GM04503 (cell line): ENCODE measurements at regions not wholly inside any gene's neighbourhood (a gene's known extent, or its start where the extent isn't known, plus 50 kb on each side); places are given as distances from the start of the nearest gene placed in this dataset.

ENCODE experiments used
- DNase-seq: peaks from one replicate; pipeline ENCODE4 v3.0.0-alpha.2; 2012; ENCODE audit warnings: low read depth

GRCh38 chr16:6375465-6376075 lies 957.1 kb upstream of the RBFOX1 start:
- DNase-seq, result no peak

GRCh38 chr16:6374821-6375220 lies 957.8 kb upstream of the RBFOX1 start:
- DNase-seq, result no peak

GRCh38 chr16:6364846-6365245 lies 967.8 kb upstream of the RBFOX1 start:
- no peak for DNase-seq

DNA sequence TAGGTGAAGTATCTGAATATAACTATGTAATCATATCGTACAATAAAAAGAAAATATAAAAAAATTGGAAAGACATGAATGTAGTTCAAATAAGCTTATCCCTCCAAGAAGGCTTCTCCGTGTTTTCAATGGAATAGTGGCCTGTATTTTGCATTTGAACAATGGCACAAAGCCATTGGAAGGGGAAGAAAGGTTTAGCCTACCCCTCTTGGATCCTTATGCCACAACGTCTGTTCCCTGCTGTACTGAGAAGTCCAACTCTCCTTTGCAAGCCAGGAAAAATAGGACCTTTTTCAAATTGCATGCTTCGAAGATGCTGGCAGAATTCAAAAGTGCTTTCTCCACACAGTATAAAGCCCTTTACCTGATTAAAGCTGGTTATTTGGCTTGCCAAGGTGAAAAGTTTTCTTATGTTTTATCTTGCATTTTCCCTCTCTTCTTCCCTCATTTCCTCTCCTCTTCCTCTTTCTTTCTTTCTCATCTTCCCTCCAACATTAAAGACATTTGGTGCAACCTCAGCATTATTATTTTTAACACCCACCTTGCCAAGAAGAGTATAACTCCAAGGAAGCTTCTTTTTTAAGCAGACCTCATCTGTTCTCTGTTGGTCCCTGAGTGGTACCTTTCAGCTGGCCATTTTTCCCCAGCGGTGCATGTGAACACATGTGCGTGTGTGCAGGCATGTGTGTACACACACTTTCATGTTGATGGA lies 968.6 kb upstream of the RBFOX1 start:
- DNase-seq, result no peak

- no peak for DNase-seq
Measured at GRCh38 chr16:6363396-6363795, 969.2 kb upstream of the RBFOX1 start.

- no peak for DNase-seq
Measured at GRCh38 chr16:6362321-6362720, 970.3 kb upstream of the RBFOX1 start.

DNA sequence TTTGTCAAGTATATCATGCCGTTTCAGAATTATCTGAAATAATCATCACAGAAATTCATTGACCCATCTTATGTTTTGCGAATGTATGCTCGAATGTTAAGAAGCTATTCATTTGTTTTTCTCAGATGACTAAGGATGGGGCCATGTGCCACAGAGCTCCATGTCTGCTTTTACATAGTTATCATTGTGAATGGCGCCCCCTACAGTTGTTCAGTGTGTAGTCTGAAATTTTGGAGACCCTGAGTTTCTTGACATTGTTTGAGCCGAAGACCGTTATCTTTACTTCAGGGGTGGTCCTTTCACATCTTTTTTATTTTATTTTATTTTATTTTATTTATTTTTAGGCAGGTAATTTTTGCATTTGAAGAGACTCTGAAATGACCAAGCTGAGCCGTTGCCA lies 972.0 kb upstream of the RBFOX1 start:
- no peak for DNase-seq

GRCh38 chr16:6356911-6357310 lies 975.7 kb upstream of the RBFOX1 start:
- DNase-seq, result no peak

DNA sequence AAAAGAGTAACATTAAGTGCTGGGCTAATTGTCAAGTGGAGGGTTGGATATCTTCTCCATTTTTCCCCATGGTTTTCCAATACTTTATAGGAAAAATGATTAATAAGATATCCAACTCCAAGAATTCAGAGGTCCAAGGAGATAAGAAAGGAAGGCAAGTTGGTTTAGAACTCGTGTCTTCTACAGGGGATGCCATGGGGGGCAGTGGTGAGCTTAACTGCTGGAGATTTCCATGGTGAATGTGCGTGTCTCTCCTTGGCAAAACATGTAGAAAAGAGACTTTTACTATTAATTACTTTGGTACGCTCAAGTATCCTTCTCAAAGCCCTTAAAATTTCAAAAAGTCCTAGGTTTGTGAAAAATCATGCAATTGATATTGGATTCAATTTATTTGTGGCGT lies 982.9 kb upstream of the RBFOX1 start:
- no peak for DNase-seq

DNA sequence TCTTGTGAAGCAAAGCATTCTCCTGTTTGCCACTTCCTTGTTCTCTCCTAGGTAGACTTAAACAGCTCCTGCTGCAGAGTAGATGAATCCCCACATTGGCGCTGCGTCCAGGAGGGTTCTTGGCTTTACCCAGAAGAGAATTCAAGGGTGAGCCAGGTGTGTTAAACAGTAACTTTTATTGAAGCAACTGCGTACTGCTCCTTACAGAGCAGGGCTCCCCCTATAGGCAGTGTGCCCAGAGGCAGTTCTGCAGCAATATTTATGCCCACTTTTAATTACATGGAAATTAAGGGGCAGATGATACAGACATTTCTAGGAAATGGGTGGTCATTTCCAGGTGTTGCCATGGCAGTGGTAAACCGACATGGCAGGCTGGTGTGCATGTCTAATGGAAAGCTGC lies 987.6 kb upstream of the RBFOX1 start:
- no peak for DNase-seq

DNA sequence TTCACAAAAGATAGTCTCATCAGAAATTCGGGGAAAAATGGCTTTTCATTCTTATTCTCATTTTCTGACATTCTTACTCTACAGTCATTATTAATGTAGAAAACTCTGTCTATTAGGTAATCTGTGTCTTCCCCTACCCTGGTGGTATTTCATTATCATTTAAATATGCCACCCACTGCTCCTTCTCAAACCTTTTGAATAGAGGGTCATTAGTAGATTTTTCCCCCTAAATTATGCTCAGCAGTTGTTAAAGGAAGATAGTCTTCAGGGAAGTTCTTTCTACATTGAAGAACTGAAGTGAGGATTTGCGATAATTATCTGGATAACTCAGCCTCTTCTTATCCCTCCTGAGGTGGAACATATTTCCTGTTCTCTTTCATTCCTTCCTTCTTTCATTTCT lies 989.5 kb upstream of the RBFOX1 start:
- no peak for DNase-seq

GRCh38 chr16:6341981-6342380 lies 990.7 kb upstream of the RBFOX1 start:
- no peak for DNase-seq

GRCh38 chr16:6335072-6335471 lies 997.6 kb upstream of the RBFOX1 start:
- DNase-seq, result no peak

GRCh38 chr16:6331770-6332169 lies 1000.9 kb upstream of the RBFOX1 start:
- DNase-seq, result no peak

GRCh38 chr16:6317934-6318333 lies 1014.7 kb upstream of the RBFOX1 start:
- DNase-seq, result no peak

GRCh38 chr16:6309271-6309670 lies 1023.4 kb upstream of the RBFOX1 start:
- no peak for DNase-seq

DNA sequence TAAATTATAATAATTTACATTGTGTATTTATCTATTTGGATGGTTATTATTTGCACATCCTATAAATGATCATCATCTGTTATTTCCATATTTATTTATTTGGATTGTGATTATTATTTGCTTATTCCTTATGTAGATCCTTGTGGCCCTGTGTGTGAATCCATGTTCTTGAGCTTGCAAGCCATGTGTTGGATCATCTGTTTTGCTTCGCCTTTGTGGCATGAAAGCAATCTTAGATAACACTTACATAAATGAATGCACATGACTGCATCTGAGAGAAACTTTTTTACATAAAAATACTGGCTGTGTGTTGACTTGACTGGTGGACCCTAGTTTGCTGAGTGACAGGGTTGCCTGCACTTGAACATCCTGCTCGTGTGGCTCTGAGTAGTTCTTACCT lies 1024.5 kb upstream of the RBFOX1 start:
- DNase-seq, result no peak

GRCh38 chr16:6300523-6300922 lies 1032.1 kb upstream of the RBFOX1 start:
- no peak for DNase-seq

DNA sequence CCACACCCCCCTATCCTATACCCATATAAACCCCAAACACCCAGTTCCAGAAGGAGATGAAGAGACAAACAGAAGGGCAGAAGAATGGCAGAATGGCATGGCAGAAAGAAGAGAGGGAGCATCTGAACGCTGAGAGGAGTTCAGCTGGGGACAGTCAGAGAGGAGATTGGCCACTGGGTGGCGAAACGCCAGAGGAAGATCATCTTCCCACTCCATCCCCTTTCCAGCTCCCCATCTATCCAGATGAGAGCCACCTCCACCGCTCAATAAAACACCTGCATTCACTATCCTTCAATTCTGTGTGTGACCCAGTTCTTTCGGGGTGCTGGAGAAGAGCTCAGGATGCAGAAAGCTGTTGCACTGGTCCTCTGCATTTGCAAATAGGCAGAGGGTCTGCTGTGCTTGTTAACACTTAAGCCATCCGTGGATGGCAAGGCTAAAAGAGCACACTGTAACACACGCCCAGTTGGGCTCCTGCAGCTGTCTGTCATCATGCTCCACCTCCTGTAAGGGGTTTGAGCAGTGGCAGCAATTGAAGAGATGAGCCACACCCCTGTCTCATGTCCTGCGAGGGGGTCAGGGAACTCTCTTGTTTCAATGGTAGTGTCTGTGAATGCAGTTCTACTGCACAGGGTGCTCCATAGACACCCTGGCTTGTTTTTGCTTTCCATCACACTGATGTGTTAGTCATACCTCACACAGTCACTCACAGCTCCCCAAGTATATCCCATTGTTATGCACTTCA lies 1034.8 kb upstream of the RBFOX1 start:
- no peak for DNase-seq

DNA sequence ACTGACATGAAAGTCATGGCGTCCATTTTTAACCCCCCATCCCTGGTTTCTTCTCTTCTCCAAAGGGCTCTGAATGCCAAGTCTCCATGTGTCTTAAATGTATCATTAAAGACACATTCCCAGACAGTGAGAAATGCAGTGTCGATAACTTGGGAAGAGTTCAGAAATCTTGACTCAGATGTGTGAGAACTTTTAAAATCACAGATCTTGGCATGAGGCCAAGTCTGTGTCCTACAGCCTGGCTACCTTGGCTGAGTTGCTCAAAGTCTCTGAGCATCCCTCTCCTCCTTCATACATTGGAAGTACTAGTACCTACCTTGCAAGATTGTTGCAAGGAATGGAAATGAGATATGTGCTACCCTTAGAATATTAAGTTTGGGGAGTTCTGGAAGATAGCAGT lies 1046.5 kb upstream of the RBFOX1 start:
- DNase-seq, result no peak

DNA sequence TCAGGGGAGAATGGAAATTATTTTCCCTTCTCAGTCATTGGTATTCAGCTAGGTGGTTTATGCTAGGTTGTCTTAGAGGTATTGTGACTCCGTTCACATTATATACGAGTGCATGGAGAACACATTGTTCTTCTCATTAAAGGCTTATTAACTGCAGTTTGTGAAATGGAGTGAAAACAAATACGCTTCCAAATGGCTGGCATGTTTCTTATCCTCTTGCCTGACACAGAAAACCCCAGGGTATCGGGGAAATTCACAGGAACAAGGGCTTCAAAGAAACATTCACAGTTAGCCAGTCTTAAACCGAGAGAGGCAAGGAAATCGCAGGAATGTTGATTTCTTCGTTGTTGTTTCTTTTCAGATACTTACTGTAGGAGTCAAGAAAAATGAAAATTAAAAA lies 1047.9 kb upstream of the RBFOX1 start:
- no peak for DNase-seq

- no peak for DNase-seq
Measured at GRCh38 chr16:6281994-6282393, 1050.7 kb upstream of the RBFOX1 start.

DNA sequence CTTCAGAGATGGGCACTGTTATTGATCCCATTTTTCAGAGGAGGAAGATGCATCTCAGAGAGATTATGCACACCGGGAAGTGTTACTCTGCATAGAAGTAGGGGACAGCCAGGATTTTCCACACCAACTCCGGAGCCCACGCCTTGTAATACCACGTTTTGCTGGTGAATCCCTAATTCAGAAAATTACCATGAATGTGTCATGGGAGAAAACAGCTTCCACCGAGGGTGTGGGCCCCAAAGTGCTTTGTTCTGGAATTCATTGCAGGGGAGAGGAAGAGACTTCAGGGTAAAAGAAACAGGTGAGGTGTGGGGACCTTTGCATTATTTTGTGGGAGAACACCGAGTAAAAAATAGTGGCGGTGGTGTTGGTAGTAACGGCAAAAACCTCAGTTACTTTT lies 1051.4 kb upstream of the RBFOX1 start:
- DNase-seq, result no peak
